ENCODE measurements at regions not wholly inside any gene's neighbourhood (a gene's known extent, or its start where the extent isn't known, plus 50 kb on each side); places are given as distances from the start of the nearest gene placed in this dataset.

DNA sequence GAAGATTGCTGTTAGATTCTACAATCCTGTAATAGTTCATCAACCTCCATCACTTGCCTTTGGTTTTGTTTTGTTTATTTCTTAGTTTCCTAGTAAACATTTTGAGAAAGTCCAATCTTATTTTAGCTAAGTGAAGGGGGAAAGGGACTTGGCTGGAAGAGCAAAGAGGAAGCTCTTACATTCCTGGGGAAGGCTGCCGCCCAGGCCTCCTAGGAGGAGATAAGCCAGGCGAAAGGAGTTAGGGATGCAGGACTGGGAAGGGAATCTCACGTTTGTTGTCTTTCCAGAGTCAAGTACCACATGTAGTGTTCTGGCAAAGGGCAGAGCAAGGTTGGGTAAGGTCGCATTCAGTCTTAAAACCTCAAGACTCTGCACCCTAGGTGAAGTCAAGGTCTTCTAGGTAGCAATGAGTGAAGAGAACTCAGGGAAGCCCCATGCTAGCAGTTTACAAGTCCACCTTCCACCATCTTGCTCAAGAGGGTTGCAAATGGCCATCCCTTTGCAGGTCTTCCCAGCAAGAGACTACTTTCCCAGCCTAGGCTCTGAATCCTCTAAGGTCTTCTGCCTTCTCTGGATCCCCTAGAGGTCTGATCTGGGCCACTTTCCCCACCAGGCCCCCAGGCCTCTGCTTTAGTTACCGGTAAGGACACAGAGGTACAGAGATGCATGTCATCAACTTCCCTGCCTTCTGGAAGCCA is 320.7 kb downstream of the CYP26B1 start:
- no peak overlapping the region for H3K27ac Mint-ChIP-seq
- ATAC-seq: no peak

More for the DNA sequence above, 320.7 kb downstream of the CYP26B1 start:
- H3K4me3 ChIP-seq: no peak overlapping the region
- H3K4me1 Mint-ChIP-seq: no peaks in the 10 kb centered on the region
- no peak overlapping the region for H2AFZ ChIP-seq
- H3K36me3 ChIP-seq (ENCODE audit: insufficient read depth): no peaks in the 10 kb centered on the region
- no peaks in the 10 kb centered on the region for H3K4me1 ChIP-seq (ENCODE audit: insufficient read depth)
- DNase-seq (ENCODE audit: low spot score): no peak
- H3F3A ChIP-seq (replicated peaks; ENCODE audit: low read depth): no peaks in the 10 kb centered on the region
- peaks cover 14% of the 10 kb centered on the region for H3K9me3 Mint-ChIP-seq
- H3K27me3 ChIP-seq (ENCODE audit: insufficient read depth): no peaks in the 10 kb centered on the region
- no peak overlapping the region for H3K27ac ChIP-seq (ENCODE audit: low read depth)
- no peaks in the 10 kb centered on the region for H4K20me1 ChIP-seq (replicated peaks; ENCODE audit: insufficient read depth)
- H3K4me3 Mint-ChIP-seq: no peak overlapping the region
- no peak overlapping the region for H3K4me2 ChIP-seq
- H3K27me3 Mint-ChIP-seq (ENCODE audit: insufficient read depth, low read depth, poor library complexity): peaks cover 5% of the 10 kb centered on the region
- H3K79me2 ChIP-seq (replicated peaks; ENCODE audit: insufficient read depth): no peaks in the 10 kb centered on the region
- no peaks in the 10 kb centered on the region for H3K9me2 ChIP-seq (ENCODE audit: insufficient read depth)
- TF ChIP-seq ZNF331 (CRISPR knock-in tag; IDR thresholded peaks at IDR 0.05; ENCODE audit: low read depth): no peak
- TF ChIP-seq CREB1 (CRISPR knock-in tag; IDR thresholded peaks at IDR 0.05; ENCODE audit: low read depth): no peak
- TF ChIP-seq EZH2 (IDR thresholded peaks at IDR 0.05; ENCODE audit: low read depth, unreplicated experiment): no peak
- TF ChIP-seq, protein P1, sequence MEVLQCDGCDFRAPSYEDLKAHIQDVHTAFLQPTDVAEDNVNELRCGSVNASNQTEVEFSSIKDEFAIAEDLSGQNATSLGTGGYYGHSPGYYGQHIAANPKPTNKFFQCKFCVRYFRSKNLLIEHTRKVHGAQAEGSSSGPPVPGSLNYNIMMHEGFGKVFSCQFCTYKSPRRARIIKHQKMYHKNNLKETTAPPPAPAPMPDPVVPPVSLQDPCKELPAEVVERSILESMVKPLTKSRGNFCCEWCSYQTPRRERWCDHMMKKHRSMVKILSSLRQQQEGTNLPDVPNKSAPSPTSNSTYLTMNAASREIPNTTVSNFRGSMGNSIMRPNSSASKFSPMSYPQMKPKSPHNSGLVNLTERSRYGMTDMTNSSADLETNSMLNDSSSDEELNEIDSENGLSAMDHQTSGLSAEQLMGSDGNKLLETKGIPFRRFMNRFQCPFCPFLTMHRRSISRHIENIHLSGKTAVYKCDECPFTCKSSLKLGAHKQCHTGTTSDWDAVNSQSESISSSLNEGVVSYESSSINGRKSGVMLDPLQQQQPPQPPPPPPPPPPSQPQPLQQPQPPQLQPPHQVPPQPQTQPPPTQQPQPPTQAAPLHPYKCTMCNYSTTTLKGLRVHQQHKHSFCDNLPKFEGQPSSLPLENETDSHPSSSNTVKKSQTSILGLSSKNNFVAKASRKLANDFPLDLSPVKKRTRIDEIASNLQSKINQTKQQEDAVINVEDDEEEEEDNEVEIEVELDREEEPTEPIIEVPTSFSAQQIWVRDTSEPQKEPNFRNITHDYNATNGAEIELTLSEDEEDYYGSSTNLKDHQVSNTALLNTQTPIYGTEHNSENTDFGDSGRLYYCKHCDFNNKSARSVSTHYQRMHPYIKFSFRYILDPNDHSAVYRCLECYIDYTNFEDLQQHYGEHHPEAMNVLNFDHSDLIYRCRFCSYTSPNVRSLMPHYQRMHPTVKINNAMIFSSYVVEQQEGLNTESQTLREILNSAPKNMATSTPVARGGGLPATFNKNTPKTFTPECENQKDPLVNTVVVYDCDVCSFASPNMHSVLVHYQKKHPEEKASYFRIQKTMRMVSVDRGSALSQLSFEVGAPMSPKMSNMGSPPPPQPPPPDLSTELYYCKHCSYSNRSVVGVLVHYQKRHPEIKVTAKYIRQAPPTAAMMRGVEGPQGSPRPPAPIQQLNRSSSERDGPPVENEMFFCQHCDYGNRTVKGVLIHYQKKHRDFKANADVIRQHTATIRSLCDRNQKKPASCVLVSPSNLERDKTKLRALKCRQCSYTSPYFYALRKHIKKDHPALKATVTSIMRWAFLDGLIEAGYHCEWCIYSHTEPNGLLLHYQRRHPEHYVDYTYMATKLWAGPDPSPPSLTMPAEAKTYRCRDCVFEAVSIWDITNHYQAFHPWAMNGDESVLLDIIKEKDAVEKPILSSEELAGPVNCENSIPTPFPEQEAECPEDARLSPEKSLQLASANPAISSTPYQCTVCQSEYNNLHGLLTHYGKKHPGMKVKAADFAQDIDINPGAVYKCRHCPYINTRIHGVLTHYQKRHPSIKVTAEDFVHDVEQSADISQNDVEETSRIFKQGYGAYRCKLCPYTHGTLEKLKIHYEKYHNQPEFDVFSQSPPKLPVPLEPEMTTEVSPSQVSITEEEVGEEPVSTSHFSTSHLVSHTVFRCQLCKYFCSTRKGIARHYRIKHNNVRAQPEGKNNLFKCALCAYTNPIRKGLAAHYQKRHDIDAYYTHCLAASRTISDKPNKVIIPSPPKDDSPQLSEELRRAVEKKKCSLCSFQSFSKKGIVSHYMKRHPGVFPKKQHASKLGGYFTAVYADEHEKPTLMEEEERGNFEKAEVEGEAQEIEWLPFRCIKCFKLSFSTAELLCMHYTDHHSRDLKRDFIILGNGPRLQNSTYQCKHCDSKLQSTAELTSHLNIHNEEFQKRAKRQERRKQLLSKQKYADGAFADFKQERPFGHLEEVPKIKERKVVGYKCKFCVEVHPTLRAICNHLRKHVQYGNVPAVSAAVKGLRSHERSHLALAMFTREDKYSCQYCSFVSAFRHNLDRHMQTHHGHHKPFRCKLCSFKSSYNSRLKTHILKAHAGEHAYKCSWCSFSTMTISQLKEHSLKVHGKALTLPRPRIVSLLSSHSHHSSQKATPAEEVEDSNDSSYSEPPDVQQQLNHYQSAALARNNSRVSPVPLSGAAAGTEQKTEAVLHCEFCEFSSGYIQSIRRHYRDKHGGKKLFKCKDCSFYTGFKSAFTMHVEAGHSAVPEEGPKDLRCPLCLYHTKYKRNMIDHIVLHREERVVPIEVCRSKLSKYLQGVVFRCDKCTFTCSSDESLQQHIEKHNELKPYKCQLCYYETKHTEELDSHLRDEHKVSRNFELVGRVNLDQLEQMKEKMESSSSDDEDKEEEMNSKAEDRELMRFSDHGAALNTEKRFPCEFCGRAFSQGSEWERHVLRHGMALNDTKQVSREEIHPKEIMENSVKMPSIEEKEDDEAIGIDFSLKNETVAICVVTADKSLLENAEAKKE (CRISPR knock-in tag; IDR thresholded peaks at IDR 0.05): no peak
- TF ChIP-seq, protein P2, sequence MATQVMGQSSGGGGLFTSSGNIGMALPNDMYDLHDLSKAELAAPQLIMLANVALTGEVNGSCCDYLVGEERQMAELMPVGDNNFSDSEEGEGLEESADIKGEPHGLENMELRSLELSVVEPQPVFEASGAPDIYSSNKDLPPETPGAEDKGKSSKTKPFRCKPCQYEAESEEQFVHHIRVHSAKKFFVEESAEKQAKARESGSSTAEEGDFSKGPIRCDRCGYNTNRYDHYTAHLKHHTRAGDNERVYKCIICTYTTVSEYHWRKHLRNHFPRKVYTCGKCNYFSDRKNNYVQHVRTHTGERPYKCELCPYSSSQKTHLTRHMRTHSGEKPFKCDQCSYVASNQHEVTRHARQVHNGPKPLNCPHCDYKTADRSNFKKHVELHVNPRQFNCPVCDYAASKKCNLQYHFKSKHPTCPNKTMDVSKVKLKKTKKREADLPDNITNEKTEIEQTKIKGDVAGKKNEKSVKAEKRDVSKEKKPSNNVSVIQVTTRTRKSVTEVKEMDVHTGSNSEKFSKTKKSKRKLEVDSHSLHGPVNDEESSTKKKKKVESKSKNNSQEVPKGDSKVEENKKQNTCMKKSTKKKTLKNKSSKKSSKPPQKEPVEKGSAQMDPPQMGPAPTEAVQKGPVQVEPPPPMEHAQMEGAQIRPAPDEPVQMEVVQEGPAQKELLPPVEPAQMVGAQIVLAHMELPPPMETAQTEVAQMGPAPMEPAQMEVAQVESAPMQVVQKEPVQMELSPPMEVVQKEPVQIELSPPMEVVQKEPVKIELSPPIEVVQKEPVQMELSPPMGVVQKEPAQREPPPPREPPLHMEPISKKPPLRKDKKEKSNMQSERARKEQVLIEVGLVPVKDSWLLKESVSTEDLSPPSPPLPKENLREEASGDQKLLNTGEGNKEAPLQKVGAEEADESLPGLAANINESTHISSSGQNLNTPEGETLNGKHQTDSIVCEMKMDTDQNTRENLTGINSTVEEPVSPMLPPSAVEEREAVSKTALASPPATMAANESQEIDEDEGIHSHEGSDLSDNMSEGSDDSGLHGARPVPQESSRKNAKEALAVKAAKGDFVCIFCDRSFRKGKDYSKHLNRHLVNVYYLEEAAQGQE (IDR thresholded peaks at IDR 0.05; ENCODE audit: unreplicated experiment): no peak
- no peak for TF ChIP-seq ZNF114 (CRISPR knock-in tag; IDR thresholded peaks at IDR 0.05)
- no peak for TF ChIP-seq JUNB (IDR thresholded peaks at IDR 0.05; ENCODE audit: unreplicated experiment)
- TF ChIP-seq, protein P3, sequence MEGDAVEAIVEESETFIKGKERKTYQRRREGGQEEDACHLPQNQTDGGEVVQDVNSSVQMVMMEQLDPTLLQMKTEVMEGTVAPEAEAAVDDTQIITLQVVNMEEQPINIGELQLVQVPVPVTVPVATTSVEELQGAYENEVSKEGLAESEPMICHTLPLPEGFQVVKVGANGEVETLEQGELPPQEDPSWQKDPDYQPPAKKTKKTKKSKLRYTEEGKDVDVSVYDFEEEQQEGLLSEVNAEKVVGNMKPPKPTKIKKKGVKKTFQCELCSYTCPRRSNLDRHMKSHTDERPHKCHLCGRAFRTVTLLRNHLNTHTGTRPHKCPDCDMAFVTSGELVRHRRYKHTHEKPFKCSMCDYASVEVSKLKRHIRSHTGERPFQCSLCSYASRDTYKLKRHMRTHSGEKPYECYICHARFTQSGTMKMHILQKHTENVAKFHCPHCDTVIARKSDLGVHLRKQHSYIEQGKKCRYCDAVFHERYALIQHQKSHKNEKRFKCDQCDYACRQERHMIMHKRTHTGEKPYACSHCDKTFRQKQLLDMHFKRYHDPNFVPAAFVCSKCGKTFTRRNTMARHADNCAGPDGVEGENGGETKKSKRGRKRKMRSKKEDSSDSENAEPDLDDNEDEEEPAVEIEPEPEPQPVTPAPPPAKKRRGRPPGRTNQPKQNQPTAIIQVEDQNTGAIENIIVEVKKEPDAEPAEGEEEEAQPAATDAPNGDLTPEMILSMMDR (conservative IDR thresholded peaks at IDR 0.05; ENCODE audit: low read depth in 2 of 2): no peak
- no peak for TF ChIP-seq STAT1 (IDR thresholded peaks at IDR 0.05; ENCODE audit: unreplicated experiment)
- TF ChIP-seq POLR2AphosphoS5 (IDR thresholded peaks at IDR 0.05; ENCODE audit: low read depth): no peak
- TF ChIP-seq, protein P4, sequence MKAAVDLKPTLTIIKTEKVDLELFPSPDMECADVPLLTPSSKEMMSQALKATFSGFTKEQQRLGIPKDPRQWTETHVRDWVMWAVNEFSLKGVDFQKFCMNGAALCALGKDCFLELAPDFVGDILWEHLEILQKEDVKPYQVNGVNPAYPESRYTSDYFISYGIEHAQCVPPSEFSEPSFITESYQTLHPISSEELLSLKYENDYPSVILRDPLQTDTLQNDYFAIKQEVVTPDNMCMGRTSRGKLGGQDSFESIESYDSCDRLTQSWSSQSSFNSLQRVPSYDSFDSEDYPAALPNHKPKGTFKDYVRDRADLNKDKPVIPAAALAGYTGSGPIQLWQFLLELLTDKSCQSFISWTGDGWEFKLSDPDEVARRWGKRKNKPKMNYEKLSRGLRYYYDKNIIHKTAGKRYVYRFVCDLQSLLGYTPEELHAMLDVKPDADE (IDR thresholded peaks at IDR 0.05): no peak
- TF ChIP-seq NANOG (IDR thresholded peaks at IDR 0.05; ENCODE audit: borderline replicate concordance): no peak
- no peak for TF ChIP-seq EZH2phosphoT487 (IDR thresholded peaks at IDR 0.05; ENCODE audit: unreplicated experiment)
- H3K36me3 Mint-ChIP-seq (ENCODE audit: low read depth): no peaks in the 10 kb centered on the region; the same call in 2 of the 3 replicates
